H1 (cell line): ENCODE measurements at regions not wholly inside any gene's neighbourhood (a gene's known extent, or its start where the extent isn't known, plus 50 kb on each side); places are given as distances from the start of the nearest gene placed in this dataset.

Source experiments
- CTCF ChIP-seq, 3 experiments: IDR thresholded peaks; 1 replicate in 2 of 3; 2 replicates in 1 of 3; pipeline versions ENCODE4 v1.5.1 to v1.6.1; 2011; ENCODE audit warnings: low read length in 3 of 3, mild to moderate bottlenecking in 3 of 3, inconsistent platforms in 2 of 3, low read depth in 1 of 3, moderate library complexity in 1 of 3; ENCODE audit not compliant: insufficient read depth in 1 of 3; ENCODE audit errors: control extremely low read depth in 1 of 3
- EP300 ChIP-seq, 2 experiments: IDR thresholded peaks; 1 replicate in 1 of 2; 2 replicates in 1 of 2; pipeline ENCODE4 v1.6.1; 2011 to 2012; ENCODE audit warnings: low read depth in 2 of 2, low read length in 2 of 2, mild to moderate bottlenecking in 2 of 2, borderline replicate concordance in 1 of 2, inconsistent platforms in 1 of 2, moderate library complexity in 1 of 2
- SP2 ChIP-seq: IDR thresholded peaks from 2 replicates; pipeline ENCODE4 v1.6.1; 2012; ENCODE audit warnings: mild to moderate bottlenecking, low read length, inconsistent platforms

- no peak for TF ChIP-seq SP2
- no peak for TF ChIP-seq EP300 (IDR thresholded peaks at IDR 0.05; ENCODE audit: borderline replicate concordance in 1 of 2, low read depth in 2 of 2, low read length in 2 of 2)
- TF ChIP-seq CTCF (IDR thresholded peaks at IDR 0.05; ENCODE audit: control extremely low read depth in 1 of 3, insufficient read depth in 1 of 3, low read depth in 1 of 3, low read length in 3 of 3) = no peak
Measured at GRCh38 chr12:90069711-90070110, 361.1 kb upstream of the ATP2B1 start.
